HPDE6-E6E7 (cell line): ENCODE measurements at regions not wholly inside any gene's neighbourhood (a gene's known extent, or its start where the extent isn't known, plus 50 kb on each side); places are given as distances from the start of the nearest gene placed in this dataset.
A peak's percentile ranks its signal among the peaks of the same experiment; 100 is the strongest.
"Not testable (repeated sequence)": the region's sequence is repeated elsewhere in the genome, so short reads cannot be mapped to it uniquely, and the experiment has no call there.

Source experiments
- DNase-seq: peaks from one replicate; pipeline ENCODE4 v3.0.0; 2011; ENCODE audit warnings: missing footprints; ENCODE audit errors: extremely low spot score

- no peak for DNase-seq
Measured at GRCh38 chr2:9708683-9709538, 78.1 kb upstream of the YWHAQ start.

DNA sequence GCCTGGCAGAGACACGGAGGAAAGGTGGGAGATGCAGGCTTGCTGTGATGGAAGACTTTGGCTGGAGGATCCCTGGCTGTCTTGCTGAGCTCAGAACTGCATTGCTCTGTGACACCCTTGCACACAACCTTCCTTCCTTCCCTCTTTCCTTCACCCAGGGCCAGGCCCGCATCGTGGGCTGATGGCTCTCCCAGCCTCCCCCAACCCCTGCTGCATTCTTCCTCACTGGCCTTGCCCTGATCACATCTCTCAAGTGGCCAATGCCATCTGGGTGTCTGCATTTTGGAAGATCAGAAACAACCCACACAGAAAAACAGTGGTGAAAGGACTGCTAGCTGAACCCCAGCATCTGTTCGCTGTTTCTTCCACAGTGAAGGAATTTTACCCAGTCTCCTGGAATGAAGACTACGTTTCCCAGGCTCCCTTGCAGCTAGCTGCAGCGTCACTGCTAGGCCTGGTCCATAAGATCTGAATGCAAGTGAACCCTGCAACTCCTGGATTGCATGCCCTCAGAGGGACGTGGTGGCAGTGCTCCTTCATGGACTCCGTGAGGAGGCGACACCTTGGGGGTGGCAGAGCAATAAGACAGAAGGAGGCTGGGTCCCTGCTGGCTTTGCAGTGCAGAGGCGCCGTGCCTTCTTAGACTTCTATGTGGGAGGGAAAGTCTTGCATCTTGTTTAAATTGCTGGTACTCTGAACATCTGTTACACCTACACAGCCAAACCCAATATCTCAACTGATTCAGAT lies 78.9 kb upstream of the YWHAQ start:
- no peak for DNase-seq

DNA sequence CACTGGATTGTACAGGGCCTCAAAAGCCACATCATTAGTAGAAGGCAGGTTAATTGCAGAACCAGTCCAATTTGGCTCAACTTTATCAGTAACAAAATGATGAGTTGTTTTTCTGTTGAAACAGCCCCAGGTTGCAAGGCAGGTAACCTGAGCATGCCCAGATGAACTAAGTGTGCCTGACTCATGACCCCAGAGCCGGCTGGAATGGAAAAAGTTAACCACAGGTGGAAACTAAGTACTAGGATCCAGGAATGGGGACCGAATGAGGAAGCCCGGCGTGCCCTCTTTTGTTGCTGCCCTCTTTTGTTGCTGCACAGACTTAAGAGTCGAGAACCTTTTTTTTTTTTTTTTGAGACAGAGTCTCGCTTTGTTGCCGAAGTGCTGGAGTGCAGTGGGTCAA lies 79.5 kb upstream of the YWHAQ start:
- peak; percentile 72 for DNase-seq

- no peak for DNase-seq
Measured at GRCh38 chr2:9712263-9712662, 81.5 kb upstream of the YWHAQ start.

GRCh38 chr2:9714630-9715214 lies 83.9 kb upstream of the YWHAQ start:
- no peak for DNase-seq

DNA sequence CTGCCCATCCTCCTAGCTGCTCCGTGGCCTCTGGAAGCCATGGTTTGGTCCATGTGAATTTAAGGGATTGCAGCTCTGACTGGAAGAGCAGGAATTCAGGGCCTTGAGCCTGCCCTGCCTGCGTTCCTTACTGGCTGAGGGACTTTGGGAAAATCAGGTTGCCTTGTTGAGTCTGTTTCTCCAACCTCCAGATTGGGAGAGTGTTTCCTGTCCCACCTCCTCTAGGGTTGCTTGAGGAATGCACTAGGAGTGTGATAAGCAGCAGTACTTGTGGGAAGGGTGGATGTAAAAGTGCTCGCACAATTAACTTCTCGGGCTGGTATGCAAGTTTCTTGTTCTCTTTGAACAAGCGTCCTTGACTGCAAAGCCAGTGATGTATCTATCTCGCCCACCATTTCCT lies 84.4 kb upstream of the YWHAQ start:
- DNase-seq: no peak

- no peak for DNase-seq
Measured at GRCh38 chr2:9717886-9718451, 87.2 kb upstream of the YWHAQ start.

DNA sequence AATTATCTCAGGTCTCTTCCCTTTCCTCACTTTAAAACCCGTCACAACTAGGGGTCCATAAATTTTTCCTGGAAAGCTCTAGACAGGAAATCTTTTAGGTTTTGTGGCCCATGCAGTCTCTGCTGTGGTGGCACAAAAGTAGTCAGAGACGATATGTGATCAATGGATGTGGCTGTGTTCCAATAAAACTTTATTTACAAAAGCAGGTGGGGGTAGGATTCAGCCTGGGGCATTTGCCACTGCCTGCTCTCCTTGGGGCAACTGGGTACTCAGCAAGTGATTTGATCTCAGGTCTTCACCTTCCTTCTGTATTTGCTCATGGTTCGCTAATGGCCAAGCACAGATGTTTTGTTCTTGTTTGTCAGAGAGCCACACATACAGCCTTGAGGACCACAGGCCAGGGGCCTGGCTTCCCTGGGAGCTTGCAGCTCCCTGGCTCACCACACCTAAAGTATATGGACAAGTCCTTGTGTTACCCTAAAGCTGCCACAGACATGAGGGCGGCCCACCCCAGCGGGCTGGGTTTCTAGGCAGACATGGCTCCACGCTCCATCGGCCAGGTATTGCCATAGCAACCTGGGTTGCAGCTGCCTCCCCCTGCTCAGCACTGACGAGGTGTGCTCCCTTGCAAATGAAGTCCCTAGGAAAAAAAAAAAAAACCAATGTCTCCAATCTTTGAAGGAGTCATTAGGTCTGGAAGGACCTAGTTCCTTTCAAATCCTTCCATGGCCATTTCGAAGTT lies 89.7 kb upstream of the YWHAQ start:
- no peak for DNase-seq

DNA sequence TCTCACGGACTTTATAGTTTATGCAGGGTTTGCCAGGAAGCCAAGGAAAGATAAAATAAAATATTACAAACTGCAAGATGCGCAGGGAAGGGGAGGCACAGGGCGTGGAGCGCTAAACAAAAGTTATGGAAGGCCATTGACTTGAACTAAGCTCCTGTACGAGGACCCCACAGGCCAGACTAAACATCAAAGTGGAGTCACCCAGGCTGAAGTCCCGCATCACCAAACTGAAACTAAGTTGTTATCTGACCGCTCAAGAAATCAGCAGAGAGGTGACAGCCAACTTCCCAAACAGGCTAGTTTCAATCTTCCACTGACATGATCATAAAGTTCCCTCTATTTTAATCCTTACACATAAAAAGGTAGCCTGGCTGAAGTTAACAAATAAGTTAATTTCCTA lies 90.5 kb upstream of the YWHAQ start:
- no peak for DNase-seq

- DNase-seq: no peak
Measured at GRCh38 chr2:9722451-9722850, 91.7 kb upstream of the YWHAQ start.

DNA sequence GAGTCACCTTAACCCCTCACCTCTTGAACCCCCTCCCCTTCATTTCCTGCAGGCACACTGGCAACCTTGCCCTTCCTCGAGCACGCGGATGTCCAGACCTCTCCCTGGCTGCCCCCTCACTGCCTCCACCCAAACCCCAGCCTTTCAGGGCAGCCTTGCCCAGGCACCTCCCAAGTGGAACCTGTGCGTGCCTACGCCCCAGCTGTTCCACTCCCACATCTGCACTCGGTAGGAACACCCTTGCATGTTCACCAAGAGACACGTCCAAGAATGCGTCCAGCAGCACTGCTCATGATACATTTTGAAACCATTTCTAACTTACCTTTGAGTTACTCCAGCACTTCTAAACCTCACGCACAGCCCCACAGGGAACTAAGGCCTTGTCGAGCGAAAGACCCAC lies 93.8 kb upstream of the YWHAQ start:
- DNase-seq: no peak

- DNase-seq: no peak
Measured at GRCh38 chr2:9725106-9725505, 94.3 kb upstream of the YWHAQ start.

GRCh38 chr2:9726016-9726415 lies 95.2 kb upstream of the YWHAQ start:
- not testable (repeated sequence) for DNase-seq

DNA sequence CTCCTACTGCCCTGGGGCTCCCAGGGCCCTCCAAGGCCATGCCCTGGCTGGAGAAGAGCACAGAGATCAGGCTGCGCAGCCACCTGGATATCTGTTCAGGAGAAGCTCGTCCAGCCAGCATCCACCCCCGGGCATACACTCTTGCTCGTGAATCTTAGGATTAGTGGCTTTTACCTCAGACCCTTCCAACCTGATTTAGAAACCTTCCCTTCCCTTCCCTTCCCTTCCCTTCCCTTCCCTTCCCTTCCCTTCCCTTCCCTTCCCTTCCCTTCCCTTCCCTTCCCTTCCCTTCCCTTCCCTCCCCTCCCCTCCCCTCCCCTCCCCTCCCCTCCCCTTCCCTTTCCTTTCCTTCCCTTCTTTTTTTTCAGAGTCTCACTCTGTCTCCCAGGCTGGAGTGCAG lies 99.7 kb upstream of the YWHAQ start:
- DNase-seq: not testable (repeated sequence)

DNA sequence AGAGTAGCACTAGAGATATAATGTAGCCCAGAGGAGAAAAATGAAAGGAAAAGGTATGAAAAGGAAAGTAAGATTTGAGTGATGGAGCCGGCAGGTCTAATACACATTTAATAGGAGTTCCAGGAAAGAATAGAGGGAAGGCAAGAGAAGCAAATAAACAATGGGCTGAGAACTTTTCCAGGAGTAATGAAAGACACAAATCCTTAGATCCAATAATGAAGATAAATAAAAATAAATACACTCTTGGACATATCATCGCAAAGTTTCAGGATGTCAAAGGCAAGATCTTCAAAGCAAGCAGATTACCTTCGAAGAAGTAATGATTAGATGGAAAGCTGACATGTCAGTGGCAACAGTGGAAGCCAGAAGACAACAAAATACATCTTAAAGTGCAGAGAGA lies 102.0 kb upstream of the YWHAQ start:
- DNase-seq: no peak

- DNase-seq: no peak
Measured at GRCh38 chr2:9734308-9734707, 103.5 kb upstream of the YWHAQ start.

DNA sequence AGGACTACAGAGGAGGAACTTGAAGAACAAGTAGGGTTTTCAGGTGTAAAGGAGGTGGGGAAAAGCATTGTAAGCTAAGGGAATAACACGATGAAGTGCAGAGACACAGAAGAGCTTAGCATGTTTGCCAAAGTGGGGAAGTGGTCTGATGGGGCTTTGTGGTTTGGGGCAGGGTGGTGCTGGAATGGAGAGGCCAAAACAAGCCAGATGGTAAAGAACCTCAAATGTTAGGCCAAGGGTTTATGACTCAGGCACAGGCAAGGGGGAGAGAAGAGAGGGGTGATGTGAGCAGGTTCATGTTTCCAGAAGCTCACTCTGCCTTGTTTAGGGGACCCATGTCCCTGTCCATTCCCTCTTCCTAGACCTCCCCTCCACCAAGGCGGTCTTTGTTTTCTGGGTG lies 104.5 kb upstream of the YWHAQ start:
- no peak for DNase-seq

DNA sequence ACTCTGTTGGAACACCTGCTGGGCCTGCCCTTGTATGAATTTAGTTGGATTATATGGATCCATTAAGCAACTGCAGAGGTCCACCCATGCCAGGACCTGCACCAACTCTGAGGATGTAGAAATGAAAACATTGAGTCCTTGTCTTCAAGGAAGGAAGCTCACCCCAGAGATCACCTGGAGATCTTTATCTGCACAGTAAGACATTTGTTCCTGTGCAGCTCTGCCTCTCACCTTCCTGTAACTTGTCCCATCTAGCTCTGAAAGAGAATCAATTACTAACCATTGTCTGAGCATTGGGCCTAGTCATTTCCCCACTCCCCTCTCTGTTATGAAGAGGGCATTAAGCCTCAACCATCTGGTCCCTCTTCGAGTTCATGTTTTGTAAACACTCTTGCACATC lies 105.2 kb upstream of the YWHAQ start:
- DNase-seq: no peak

GRCh38 chr2:9737053-9737875 lies 106.0 kb upstream of the TAF1B start:
- peak; percentile 92 for DNase-seq

DNA sequence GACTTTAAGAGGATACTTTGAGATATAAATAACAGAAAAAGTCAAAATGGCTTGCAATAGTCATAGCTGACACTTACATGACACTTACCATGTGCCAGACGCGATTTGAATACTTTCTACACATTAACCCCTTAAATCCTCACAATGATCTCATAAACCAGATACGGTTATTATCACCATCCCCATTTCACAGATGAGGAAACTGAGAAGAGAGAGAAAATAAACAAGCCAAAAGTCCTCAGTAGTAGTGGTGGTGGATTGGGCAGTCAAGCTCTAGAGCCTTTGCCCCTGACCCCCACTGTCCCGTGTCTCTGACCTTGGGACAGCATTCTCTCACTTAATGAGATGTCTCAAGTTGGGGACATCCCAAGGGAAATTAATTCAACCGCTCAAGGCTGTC lies 105.2 kb upstream of the TAF1B start:
- DNase-seq: no peak
